Bronchial epithelial cell (primary cell): ENCODE measurements at regions not wholly inside any gene's neighbourhood (a gene's known extent, or its start where the extent isn't known, plus 50 kb on each side); places are given as distances from the start of the nearest gene placed in this dataset.
A peak's percentile ranks its signal among the peaks of the same experiment; 100 is the strongest.
"Not testable (repeated sequence)": the region's sequence is repeated elsewhere in the genome, so short reads cannot be mapped to it uniquely, and the experiment has no call there.

Experiments used
- DNase-seq: peaks from one replicate; pipeline ENCODE4 v3.0.0-alpha.2; 2010; ENCODE audit warnings: low read depth
- FAIRE-seq: peaks from 2 replicates; lab custom pipeline; 2011; peaks lifted over from hg19 to GRCh38; lab: Jason Lieb, UNC
- H3K27me3 ChIP-seq: 2 replicates; pipeline ENCODE4 v1.5.1; 2011; ENCODE audit warnings: low read length; ENCODE audit not compliant: control insufficient read depth, insufficient read depth
- H3K36me3 ChIP-seq: 2 replicates; pipeline ENCODE4 v1.5.1; 2011; ENCODE audit warnings: low read length; ENCODE audit not compliant: control insufficient read depth, insufficient read depth
- H3K4me3 ChIP-seq: 2 replicates; pipeline ENCODE4 v1.5.1; 2011; ENCODE audit warnings: mild to moderate bottlenecking, low read depth, low read length, control low read depth
- CTCF ChIP-seq: IDR thresholded peaks from 2 replicates; pipeline ENCODE4 v1.5.1; 2011; ENCODE audit warnings: mild to moderate bottlenecking, moderate library complexity, low read length, control low read depth, inconsistent platforms; ENCODE audit not compliant: insufficient read depth, severe bottlenecking

- FAIRE-seq (no peak), DNase-seq (peak; percentile 55)
- Histone ChIP-seq H3K36me3 (no peaks in the 10 kb centered on the region), H3K27me3 (no peaks in the 10 kb centered on the region), H3K4me3 (no peak overlapping the region)
- no peak for TF ChIP-seq CTCF
Measured at GRCh38 chr2:230627806-230628724, 84.6 kb upstream of the CAB39 start.

GRCh38 chr2:230631470-230631869, 81.2 kb upstream of the CAB39 start:
- DNase-seq: no peak
- no peak for FAIRE-seq
- H3K36me3 ChIP-seq: no peaks in the 10 kb centered on the region
- no peak for TF ChIP-seq CTCF
- H3K27me3 ChIP-seq: no peaks in the 10 kb centered on the region
- H3K4me3 ChIP-seq: no peak overlapping the region

- FAIRE-seq: no peak
- TF ChIP-seq CTCF: no peak
Measured at GRCh38 chr2:230634146-230634545, 78.5 kb upstream of the CAB39 start.

GRCh38 chr2:230634721-230635313, 77.8 kb upstream of the CAB39 start:
- not testable (repeated sequence) for DNase-seq

More at GRCh38 chr2:230634146-230634545, 78.5 kb upstream of the CAB39 start:
- Histone ChIP-seq H3K4me3 (no peak overlapping the region), H3K27me3 (no peaks in the 10 kb centered on the region), H3K36me3 (no peaks in the 10 kb centered on the region)
- no peak for DNase-seq

GRCh38 chr2:230636684-230637271, 75.9 kb upstream of the CAB39 start:
- H3K36me3 ChIP-seq: no peaks in the 10 kb centered on the region
- FAIRE-seq: no peak
- no peak for TF ChIP-seq CTCF

More at GRCh38 chr2:230634721-230635313, 77.8 kb upstream of the CAB39 start:
- H3K36me3 ChIP-seq, H3K4me3 ChIP-seq, H3K27me3 ChIP-seq, FAIRE-seq: not testable (repeated sequence)

GRCh38 chr2:230637486-230637885, 75.2 kb upstream of the CAB39 start:
- not testable (repeated sequence) for H3K4me3 ChIP-seq, DNase-seq, FAIRE-seq, H3K36me3 ChIP-seq, H3K27me3 ChIP-seq

More at GRCh38 chr2:230636684-230637271, 75.9 kb upstream of the CAB39 start:
- Histone ChIP-seq H3K27me3 (no peaks in the 10 kb centered on the region), H3K4me3 (no peak overlapping the region)
- no peak for DNase-seq
